HCT116 (cell line): ENCODE measurements at regions not wholly inside any gene's neighbourhood (a gene's known extent, or its start where the extent isn't known, plus 50 kb on each side); places are given as distances from the start of the nearest gene placed in this dataset.

ENCODE experiments used
- EZH2 ChIP-seq: fragments of 200-600 bp; sonication (generic); IDR thresholded peaks from 2 replicates; pipeline ENCODE4 v1.6.1; 2017; ENCODE audit warnings: antibody characterized with exemption, mixed run types
- EZH2phosphoT487 ChIP-seq: fragments of 200-600 bp; IDR thresholded peaks from 2 replicates; pipeline ENCODE4 v1.6.1; 2018; ENCODE audit warnings: antibody characterized with exemption, borderline replicate concordance
- POLR2A ChIP-seq: IDR thresholded peaks from 2 replicates; pipeline ENCODE4 v1.7.0; 2011; ENCODE audit warnings: borderline replicate concordance; ENCODE audit not compliant: insufficient read depth, insufficient read length; ENCODE audit errors: extremely low read depth
- POLR2AphosphoS5 ChIP-seq: IDR thresholded peaks from 2 replicates; pipeline ENCODE4 v1.6.1; 2011; ENCODE audit warnings: mild to moderate bottlenecking, low read depth, low read length, moderate library complexity
- RAD21 ChIP-seq: IDR thresholded peaks from 2 replicates; pipeline ENCODE4 v1.6.1; 2012; ENCODE audit warnings: low read depth, mild to moderate bottlenecking
- SP1 ChIP-seq: IDR thresholded peaks from 2 replicates; pipeline ENCODE4 v1.6.1; 2012; ENCODE audit warnings: low read depth
- TCF7L2 ChIP-seq: IDR thresholded peaks from 2 replicates; pipeline ENCODE4 v1.7.0; 2011; ENCODE audit warnings: borderline replicate concordance, inconsistent platforms; ENCODE audit not compliant: insufficient read depth, insufficient read length; ENCODE audit errors: extremely low read depth
- ZNF274 ChIP-seq: fragments of 200-500 bp; sonication (Bioruptor generic); IDR thresholded peaks from 2 replicates; pipeline ENCODE4 v1.6.1; 2014; ENCODE audit warnings: mild to moderate bottlenecking, low read depth, low read length, inconsistent platforms
- TF ChIP-seq, protein P1 (sequence below), 3 experiments: fragments of 200-600 bp in 1 of 3; sonication (generic) in 1 of 3; IDR thresholded peaks in 2 of 3; conservative IDR thresholded peaks in 1 of 3; 2 replicates each; pipeline ENCODE4 v1.5.1; 2012 to 2017; ENCODE audit warnings: low read depth in 2 of 3, low read length in 2 of 3, antibody characterized with exemption in 1 of 3, borderline replicate concordance in 1 of 3, control low read depth in 1 of 3, mild to moderate bottlenecking in 1 of 3, mixed read lengths in 1 of 3, mixed run types in 1 of 3, moderate library complexity in 1 of 3; ENCODE audit not compliant: insufficient read depth in 1 of 3
- TF ChIP-seq, protein P2 (sequence below): IDR thresholded peaks from 2 replicates; pipeline ENCODE4 v1.6.1; 2012
- TF ChIP-seq, protein P3 (sequence below): IDR thresholded peaks from 2 replicates; pipeline ENCODE4 v1.6.1; 2012; ENCODE audit warnings: low read depth

DNA sequence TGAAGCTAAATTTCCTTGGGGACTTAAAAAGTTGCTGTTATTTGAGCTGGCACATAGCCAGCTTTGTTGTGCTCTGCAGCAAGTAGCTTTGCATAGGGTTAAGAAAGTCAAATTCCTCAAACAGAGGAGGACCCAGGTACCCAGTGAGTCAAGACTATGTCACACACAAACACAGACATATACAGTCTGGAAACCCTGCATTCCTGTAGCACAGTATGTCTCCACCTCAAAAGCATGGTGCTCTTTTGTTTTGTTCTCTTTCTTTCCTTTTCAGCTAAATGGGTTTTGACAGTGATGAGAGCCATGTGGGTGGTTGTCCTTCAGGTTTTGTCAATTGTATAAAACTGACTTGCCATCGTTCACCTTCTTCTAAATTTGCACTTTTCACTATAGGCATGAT lies 179.6 kb upstream of the DIO2 start:
- TF ChIP-seq POLR2AphosphoS5 = no peak
- no peak for TF ChIP-seq POLR2A
- TF ChIP-seq TCF7L2 = no peak
- no peak for TF ChIP-seq SP1
- TF ChIP-seq, protein P1, sequence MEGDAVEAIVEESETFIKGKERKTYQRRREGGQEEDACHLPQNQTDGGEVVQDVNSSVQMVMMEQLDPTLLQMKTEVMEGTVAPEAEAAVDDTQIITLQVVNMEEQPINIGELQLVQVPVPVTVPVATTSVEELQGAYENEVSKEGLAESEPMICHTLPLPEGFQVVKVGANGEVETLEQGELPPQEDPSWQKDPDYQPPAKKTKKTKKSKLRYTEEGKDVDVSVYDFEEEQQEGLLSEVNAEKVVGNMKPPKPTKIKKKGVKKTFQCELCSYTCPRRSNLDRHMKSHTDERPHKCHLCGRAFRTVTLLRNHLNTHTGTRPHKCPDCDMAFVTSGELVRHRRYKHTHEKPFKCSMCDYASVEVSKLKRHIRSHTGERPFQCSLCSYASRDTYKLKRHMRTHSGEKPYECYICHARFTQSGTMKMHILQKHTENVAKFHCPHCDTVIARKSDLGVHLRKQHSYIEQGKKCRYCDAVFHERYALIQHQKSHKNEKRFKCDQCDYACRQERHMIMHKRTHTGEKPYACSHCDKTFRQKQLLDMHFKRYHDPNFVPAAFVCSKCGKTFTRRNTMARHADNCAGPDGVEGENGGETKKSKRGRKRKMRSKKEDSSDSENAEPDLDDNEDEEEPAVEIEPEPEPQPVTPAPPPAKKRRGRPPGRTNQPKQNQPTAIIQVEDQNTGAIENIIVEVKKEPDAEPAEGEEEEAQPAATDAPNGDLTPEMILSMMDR (IDR thresholded peaks at IDR 0.05 in 2 of 3, conservative IDR thresholded peaks at IDR 0.05 in 1 of 3; ENCODE audit: borderline replicate concordance in 1 of 3, insufficient read depth in 1 of 3, low read depth in 2 of 3, low read length in 2 of 3) = no peak
- TF ChIP-seq, protein P2, sequence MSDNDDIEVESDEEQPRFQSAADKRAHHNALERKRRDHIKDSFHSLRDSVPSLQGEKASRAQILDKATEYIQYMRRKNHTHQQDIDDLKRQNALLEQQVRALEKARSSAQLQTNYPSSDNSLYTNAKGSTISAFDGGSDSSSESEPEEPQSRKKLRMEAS = no peak
- TF ChIP-seq RAD21 = no peak
- no peak for TF ChIP-seq EZH2
- no peak for TF ChIP-seq EZH2phosphoT487
- TF ChIP-seq ZNF274 = no peak
- TF ChIP-seq, protein P3, sequence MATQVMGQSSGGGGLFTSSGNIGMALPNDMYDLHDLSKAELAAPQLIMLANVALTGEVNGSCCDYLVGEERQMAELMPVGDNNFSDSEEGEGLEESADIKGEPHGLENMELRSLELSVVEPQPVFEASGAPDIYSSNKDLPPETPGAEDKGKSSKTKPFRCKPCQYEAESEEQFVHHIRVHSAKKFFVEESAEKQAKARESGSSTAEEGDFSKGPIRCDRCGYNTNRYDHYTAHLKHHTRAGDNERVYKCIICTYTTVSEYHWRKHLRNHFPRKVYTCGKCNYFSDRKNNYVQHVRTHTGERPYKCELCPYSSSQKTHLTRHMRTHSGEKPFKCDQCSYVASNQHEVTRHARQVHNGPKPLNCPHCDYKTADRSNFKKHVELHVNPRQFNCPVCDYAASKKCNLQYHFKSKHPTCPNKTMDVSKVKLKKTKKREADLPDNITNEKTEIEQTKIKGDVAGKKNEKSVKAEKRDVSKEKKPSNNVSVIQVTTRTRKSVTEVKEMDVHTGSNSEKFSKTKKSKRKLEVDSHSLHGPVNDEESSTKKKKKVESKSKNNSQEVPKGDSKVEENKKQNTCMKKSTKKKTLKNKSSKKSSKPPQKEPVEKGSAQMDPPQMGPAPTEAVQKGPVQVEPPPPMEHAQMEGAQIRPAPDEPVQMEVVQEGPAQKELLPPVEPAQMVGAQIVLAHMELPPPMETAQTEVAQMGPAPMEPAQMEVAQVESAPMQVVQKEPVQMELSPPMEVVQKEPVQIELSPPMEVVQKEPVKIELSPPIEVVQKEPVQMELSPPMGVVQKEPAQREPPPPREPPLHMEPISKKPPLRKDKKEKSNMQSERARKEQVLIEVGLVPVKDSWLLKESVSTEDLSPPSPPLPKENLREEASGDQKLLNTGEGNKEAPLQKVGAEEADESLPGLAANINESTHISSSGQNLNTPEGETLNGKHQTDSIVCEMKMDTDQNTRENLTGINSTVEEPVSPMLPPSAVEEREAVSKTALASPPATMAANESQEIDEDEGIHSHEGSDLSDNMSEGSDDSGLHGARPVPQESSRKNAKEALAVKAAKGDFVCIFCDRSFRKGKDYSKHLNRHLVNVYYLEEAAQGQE = no peak
